ENCODE measurements at regions not wholly inside any gene's neighbourhood (a gene's known extent, or its start where the extent isn't known, plus 50 kb on each side); places are given as distances from the start of the nearest gene placed in this dataset.

- Histone ChIP-seq H3K27me3 (no peaks in the 10 kb centered on the region), H3K27ac (no peak overlapping the region), H3K9me3 (no peaks in the 10 kb centered on the region), H3K36me3 (no peaks in the 10 kb centered on the region), H3K4me1 (no peaks in the 10 kb centered on the region), H3K4me3 (no peak overlapping the region)
- TF ChIP-seq, protein P1, sequence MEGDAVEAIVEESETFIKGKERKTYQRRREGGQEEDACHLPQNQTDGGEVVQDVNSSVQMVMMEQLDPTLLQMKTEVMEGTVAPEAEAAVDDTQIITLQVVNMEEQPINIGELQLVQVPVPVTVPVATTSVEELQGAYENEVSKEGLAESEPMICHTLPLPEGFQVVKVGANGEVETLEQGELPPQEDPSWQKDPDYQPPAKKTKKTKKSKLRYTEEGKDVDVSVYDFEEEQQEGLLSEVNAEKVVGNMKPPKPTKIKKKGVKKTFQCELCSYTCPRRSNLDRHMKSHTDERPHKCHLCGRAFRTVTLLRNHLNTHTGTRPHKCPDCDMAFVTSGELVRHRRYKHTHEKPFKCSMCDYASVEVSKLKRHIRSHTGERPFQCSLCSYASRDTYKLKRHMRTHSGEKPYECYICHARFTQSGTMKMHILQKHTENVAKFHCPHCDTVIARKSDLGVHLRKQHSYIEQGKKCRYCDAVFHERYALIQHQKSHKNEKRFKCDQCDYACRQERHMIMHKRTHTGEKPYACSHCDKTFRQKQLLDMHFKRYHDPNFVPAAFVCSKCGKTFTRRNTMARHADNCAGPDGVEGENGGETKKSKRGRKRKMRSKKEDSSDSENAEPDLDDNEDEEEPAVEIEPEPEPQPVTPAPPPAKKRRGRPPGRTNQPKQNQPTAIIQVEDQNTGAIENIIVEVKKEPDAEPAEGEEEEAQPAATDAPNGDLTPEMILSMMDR (IDR thresholded peaks at IDR 0.05): no peak
- intact Hi-C loops (cut with DNase I): no loop called here
- DNase-seq (no peak), ATAC-seq (no peak)
These were observed 137.2 kb upstream of the EDNRA start for GRCh38 chr4:147343692-147344091.

- ATAC-seq: no peak
- no peaks in the 10 kb centered on the region for H3K27me3 ChIP-seq
These were observed 135.2 kb upstream of the EDNRA start for GRCh38 chr4:147345662-147346061.

DNA sequence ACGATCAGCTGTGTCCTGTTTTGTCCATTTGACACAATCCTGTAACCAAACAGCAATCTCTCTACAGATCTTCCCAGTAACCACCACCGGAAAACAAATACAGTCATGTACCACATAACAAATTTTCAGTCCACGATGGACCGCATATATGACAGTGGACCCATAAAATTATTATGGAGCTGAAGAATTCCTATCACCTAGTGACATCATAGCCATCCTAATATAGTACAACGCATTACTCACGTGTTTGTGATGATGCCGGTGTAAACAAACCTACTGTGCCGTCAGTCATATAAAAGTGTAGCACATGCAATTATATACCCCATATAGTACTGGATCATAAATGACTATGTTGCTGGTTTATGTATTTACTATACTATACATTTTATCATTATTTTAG lies 133.7 kb upstream of the EDNRA start:
- H3K4me3 ChIP-seq: no peak overlapping the region
- DNase-seq: no peak

More at GRCh38 chr4:147345662-147346061, 135.2 kb upstream of the EDNRA start:
- no peak overlapping the region for H3K27ac ChIP-seq
- DNase-seq: no peak
- intact Hi-C loops (cut with DNase I): no loop called here
- H3K4me3 ChIP-seq: no peak overlapping the region
- H3K9me3 ChIP-seq: no peaks in the 10 kb centered on the region
- no peaks in the 10 kb centered on the region for H3K4me1 ChIP-seq
- TF ChIP-seq, protein P1 (IDR thresholded peaks at IDR 0.05): no peak
- no peaks in the 10 kb centered on the region for H3K36me3 ChIP-seq

DNA sequence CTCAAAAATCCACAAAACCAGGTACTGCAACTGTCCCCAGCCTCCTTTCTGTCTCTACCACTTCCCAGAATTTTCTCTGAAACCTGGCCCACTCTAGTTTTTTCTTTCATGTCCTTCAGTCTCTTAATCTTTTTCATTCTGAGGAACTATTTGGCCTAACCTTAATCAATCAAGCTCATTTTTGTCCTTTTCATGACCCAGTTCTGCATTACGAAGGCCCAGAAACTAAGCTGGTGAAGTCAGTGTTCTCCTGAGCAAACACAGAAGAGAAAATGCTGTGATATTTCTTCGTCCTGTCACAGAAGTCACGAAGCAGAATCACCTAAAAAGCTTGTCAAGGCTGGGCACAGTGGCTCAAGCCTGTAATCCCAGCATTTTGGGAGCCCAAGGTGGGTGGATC lies 131.7 kb upstream of the EDNRA start:
- DNase-seq (no peak), ATAC-seq (no peak)
- no peak overlapping the region for H3K4me3 ChIP-seq
- no peaks in the 10 kb centered on the region for H3K4me1 ChIP-seq
- no peak overlapping the region for H3K27ac ChIP-seq
- TF ChIP-seq, protein P1 (IDR thresholded peaks at IDR 0.05): no peak
- no peaks in the 10 kb centered on the region for H3K27me3 ChIP-seq
- intact Hi-C loops (cut with DNase I): no loop called here
- no peaks in the 10 kb centered on the region for H3K9me3 ChIP-seq
- no peaks in the 10 kb centered on the region for H3K36me3 ChIP-seq

More for the DNA sequence above, 133.7 kb upstream of the EDNRA start:
- H3K27me3 ChIP-seq: no peaks in the 10 kb centered on the region
- H3K27ac ChIP-seq: no peak overlapping the region
- no peak for ATAC-seq
- no peaks in the 10 kb centered on the region for H3K9me3 ChIP-seq
- no peaks in the 10 kb centered on the region for H3K36me3 ChIP-seq
- H3K4me1 ChIP-seq: no peaks in the 10 kb centered on the region
- TF ChIP-seq, protein P1 (IDR thresholded peaks at IDR 0.05): no peak
- intact Hi-C loops (cut with DNase I): no loop called here

DNA sequence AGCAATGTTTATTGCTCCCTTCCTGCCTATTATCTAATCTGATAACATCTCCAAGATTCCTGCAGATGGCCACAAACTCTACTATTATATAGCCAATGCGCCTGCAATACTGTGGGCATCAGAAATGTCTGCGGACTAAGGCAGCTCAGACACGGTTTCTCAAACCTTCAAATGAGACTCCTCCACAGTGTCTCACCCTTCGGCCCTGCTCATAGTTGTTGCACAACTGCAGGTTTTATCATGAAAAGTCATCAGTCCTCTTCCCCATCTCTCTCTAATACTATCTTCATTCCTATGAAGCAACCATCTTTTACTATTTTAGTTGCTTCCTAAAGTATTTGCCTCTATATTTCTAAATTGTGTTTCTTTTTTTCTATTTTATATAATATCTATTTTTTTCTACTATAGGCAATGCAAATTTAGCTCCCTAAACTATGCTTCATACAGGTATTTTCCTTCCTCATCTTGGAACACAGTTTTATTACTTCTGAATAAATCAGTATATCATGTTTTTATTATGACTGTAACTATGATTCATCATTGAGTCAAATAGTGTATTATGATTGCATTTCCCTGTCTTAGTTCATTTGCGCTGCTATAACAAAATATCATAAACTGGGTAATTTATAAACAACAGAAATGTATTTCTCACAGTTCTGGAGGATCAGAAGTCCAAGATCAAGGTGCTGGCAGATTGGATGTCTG lies 129.7 kb upstream of the EDNRA start:
- TF ChIP-seq, protein P1 (IDR thresholded peaks at IDR 0.05): no peak
- Histone ChIP-seq H3K27ac (no peak overlapping the region), H3K36me3 (no peaks in the 10 kb centered on the region), H3K4me1 (no peaks in the 10 kb centered on the region), H3K9me3 (no peaks in the 10 kb centered on the region), H3K27me3 (no peaks in the 10 kb centered on the region), H3K4me3 (no peak overlapping the region)
- intact Hi-C loops (cut with DNase I): no loop called here
- DNase-seq (no peak), ATAC-seq (no peak)

All from left lung (tissue), 4 donors.